ENCODE measurements at regions not wholly inside any gene's neighbourhood (a gene's known extent, or its start where the extent isn't known, plus 50 kb on each side); places are given as distances from the start of the nearest gene placed in this dataset.

DNA sequence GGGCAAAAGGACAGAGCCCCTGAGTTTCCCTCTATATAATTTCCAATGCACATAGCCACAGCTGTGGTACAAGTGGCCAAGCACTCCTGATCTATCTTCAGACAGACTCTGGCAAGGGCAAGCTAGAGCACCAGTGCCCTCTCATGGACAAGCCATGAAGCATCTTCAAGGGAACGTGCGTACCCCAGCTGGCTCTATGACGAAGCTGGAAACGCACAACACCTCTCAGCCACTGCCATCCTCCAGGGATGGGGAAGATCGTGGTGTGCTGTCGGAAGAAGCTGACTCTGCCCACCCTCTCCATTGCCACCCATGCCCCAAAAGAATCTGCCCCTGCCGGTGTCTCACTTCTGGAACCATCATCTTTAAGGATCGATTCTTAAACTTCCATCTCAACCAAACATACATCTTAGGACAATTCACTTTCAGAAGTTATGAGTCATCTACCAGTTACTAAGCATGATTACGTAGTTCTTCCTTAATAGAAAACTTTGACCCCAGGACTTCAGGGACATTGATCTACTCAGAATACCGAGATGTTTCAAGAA, 482.9 kb downstream of the AGTPBP1 start:
- DNase-seq (ENCODE audit: low read depth) = peak; percentile 53

GRCh38 chr9:85258236-85258635, 483.5 kb downstream of the AGTPBP1 start:
- no peak for DNase-seq (ENCODE audit: low read depth)

DNA sequence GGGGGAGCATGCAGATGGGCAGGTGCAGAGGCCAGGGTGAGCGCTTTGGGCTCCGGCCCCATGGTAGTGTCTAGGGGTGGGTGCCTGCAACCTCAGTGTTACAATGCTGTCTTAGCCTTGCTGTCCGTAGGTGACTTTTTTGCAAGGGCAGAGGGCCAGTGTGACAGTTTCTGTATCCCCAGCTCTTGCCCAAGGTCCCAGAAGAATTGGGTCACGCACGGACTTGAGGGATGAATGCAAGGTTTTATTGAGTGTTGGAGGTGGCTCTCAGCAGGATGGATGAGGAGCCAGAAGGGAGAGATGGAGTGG, 492.5 kb downstream of the AGTPBP1 start:
- DNase-seq (ENCODE audit: low read depth) = no peak

- peak; percentile 50 for DNase-seq (ENCODE audit: low read depth)
These were observed 493.0 kb downstream of the AGTPBP1 start for GRCh38 chr9:85248514-85249312.

DNA sequence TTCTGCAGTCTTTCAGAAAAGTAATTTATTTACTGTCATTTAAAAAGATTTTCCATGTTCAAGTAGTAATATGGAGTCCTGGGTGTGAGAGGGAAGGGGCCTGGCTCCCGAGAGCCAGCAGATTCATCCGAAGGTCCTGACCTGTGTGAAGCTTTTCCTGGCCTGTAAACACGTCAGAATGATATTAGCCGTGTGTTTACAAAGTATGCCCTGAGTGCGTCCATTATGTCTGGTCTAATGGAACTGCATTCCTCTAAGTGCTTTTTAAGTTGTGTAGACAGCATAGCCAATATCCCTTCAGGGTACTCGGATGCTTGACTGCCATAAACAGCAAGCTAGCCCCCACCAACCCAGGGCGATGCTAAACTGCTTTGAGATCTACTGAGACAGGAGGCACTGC, 495.2 kb downstream of the AGTPBP1 start:
- no peak for DNase-seq (ENCODE audit: low read depth)

- no peak for DNase-seq (ENCODE audit: low read depth)
These were observed 496.9 kb downstream of the AGTPBP1 start for GRCh38 chr9:85244856-85245255.

DNA sequence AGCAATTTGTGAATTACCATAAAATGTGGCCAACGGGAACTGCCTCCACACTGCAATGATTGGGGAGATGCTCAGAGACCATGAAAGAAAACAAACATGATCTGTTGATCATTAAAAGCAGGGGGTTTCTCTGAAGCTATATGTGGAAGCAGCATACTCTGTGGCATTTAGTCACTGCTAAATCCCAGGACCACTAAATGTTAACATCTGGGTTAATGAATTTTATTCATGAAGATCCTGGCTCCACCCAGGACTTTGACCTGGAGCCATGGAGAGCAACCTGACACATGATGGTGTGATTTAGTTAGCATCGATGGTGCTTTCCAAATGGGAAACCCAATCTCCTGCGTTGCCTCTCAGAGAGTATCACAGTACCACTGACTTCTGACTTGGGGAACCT, 497.8 kb downstream of the AGTPBP1 start:
- no peak for DNase-seq (ENCODE audit: low read depth)

DNA sequence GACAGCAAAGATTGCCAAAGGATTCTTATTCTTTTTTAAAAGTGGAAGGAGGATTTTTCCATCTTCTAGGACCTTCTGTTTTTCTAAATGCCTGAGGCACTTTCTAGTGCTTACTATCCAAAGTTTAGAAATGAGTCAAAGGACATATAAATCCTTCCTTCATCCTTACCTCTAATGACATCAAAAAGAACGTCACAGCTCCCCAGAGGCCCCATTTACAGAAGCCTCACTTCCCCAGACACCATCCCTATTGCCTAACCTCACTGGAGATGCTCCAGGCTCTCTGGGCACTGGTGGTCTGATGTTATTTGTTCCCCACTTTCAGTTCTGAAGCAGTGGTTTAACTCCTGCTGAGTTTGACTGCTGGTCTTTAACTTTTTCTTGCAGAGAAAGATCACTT, 504.3 kb downstream of the AGTPBP1 start:
- no peak for DNase-seq (ENCODE audit: low read depth)

- DNase-seq (ENCODE audit: low read depth) = no peak
These were observed 511.7 kb downstream of the AGTPBP1 start for GRCh38 chr9:85230081-85230480.

- DNase-seq (ENCODE audit: low read depth) = no peak
These were observed 513.5 kb downstream of the AGTPBP1 start for GRCh38 chr9:85228111-85228855.

- no peak for DNase-seq (ENCODE audit: low read depth)
These were observed 516.6 kb downstream of the AGTPBP1 start for GRCh38 chr9:85225180-85225579.

- DNase-seq (ENCODE audit: low read depth) = peak; percentile 84
These were observed 517.0 kb downstream of the AGTPBP1 start for GRCh38 chr9:85224729-85225128.

GRCh38 chr9:85224301-85224700, 517.5 kb downstream of the AGTPBP1 start:
- no peak for DNase-seq (ENCODE audit: low read depth)

- DNase-seq (ENCODE audit: low read depth) = no peak
These were observed 518.1 kb downstream of the AGTPBP1 start for GRCh38 chr9:85223506-85224125.

- DNase-seq (ENCODE audit: low read depth) = no peak
These were observed 525.2 kb downstream of the AGTPBP1 start for GRCh38 chr9:85216601-85217000.

GRCh38 chr9:85215961-85216360, 525.8 kb downstream of the AGTPBP1 start:
- DNase-seq (ENCODE audit: low read depth) = peak; percentile 14

GRCh38 chr9:85215416-85215815, 526.3 kb downstream of the AGTPBP1 start:
- DNase-seq (ENCODE audit: low read depth) = no peak

- DNase-seq (ENCODE audit: low read depth) = no peak
These were observed 527.8 kb downstream of the AGTPBP1 start for GRCh38 chr9:85213650-85214607.

DNA sequence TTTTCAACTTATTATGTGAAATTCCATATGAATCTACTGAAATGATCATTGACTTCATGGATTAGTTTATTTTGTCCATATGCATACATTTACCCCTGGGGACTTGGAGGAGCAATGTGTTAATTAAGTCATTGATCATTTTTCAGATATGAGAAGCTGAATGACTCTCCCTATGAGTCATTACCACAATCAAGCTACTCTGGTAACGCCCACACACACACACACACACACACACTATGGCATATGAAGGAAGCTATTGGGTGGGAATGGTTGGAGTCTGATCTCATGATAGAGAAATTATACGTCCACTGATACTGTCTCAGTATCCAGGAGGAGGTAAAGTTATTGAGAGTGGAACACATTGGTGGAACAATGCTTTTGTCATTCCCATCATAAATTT, 528.9 kb downstream of the AGTPBP1 start:
- DNase-seq (ENCODE audit: low read depth) = peak; percentile 49

DNA sequence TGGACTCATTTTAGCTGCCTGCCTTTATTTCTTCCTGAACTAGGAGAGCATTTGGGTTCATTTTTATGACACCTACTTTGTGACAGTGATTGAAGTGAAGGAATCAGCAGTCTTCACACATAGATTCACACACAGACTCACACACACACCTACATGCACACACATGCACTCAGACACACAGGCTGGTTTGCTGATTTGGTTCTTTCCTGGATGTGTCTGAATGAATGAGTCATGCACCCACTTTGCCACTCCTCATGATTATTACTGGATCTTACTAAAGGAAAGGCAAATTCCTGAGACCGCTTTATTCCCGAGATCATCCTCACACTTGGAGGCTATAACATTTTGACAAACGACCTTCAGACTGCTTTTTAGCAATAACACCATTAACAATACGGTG, 529.5 kb downstream of the AGTPBP1 start:
- peak; percentile 18 for DNase-seq (ENCODE audit: low read depth)

GRCh38 chr9:85208666-85209065, 533.1 kb downstream of the AGTPBP1 start:
- no peak for DNase-seq (ENCODE audit: low read depth)

GRCh38 chr9:85204176-85204575, 534.6 kb downstream of the NTRK2 start:
- DNase-seq (ENCODE audit: low read depth) = no peak

All from fibroblast of the conjunctiva (primary cell).